Activated CD4-positive, alpha-beta memory T cell treated with anti-CD3 and anti-CD28 coated beads, Interleukin-2, amount 10 ng/mL, durations not matched to agents 7 days and 5 days (primary cell): ENCODE measurements at regions not wholly inside any gene's neighbourhood (a gene's known extent, or its start where the extent isn't known, plus 50 kb on each side); places are given as distances from the start of the nearest gene placed in this dataset.

Source experiments
- CTCF ChIA-PET: fragments of 350-600 bp; sonication (Branson Sonifier 250); formaldehyde crosslinking; loops from one replicate; lab custom pipeline; 2021; ENCODE audit warnings: antibody characterized with exemption, inconsistent platforms; lab: Charles Lee
- POLR2A ChIA-PET: fragments of 350-600 bp; sonication (Branson Sonifier 250); formaldehyde crosslinking; loops from one replicate; lab custom pipeline; 2021; ENCODE audit warnings: antibody characterized with exemption; lab: Charles Lee
- DNase-seq: peaks from one replicate; pipeline ENCODE4 v3.0.0-alpha.2; 2020
- H3K27ac Mint-ChIP-seq: one replicate; pipeline ENCODE4 v1.8.0; 2021; ENCODE audit warnings: mild to moderate bottlenecking, mixed read lengths
- H3K27me3 Mint-ChIP-seq: one replicate; pipeline ENCODE4 v1.8.0; 2021; ENCODE audit warnings: mixed read lengths
- H3K36me3 Mint-ChIP-seq: one replicate; pipeline ENCODE4 v1.8.0; 2021; ENCODE audit warnings: low read depth, mixed read lengths
- H3K4me1 Mint-ChIP-seq: one replicate; pipeline ENCODE4 v1.8.0; 2021; ENCODE audit warnings: mixed read lengths
- H3K4me3 Mint-ChIP-seq: one replicate; pipeline ENCODE4 v1.8.0; 2021; ENCODE audit warnings: mild to moderate bottlenecking, mixed read lengths
- H3K9me3 Mint-ChIP-seq: one replicate; pipeline ENCODE4 v1.8.0; 2021; ENCODE audit warnings: mixed read lengths

GRCh38 chr18:34159691-34160185, 65.0 kb downstream of the NOL4 start:
- Mint-ChIP-seq H3K9me3 (peaks cover 2% of the 10 kb centered on the region), H3K4me3 (no peak overlapping the region), H3K27me3 (peaks cover 5% of the 10 kb centered on the region), H3K36me3 (no peaks in the 10 kb centered on the region), H3K4me1 (no peaks in the 10 kb centered on the region), H3K27ac (no peak overlapping the region)
- ChIA-PET CTCF (no interaction called here), POLR2A (no interaction called here)
- no peak for DNase-seq

- peaks cover 5% of the 10 kb centered on the region for H3K27me3 Mint-ChIP-seq
- no peaks in the 10 kb centered on the region for H3K4me1 Mint-ChIP-seq
- no peaks in the 10 kb centered on the region for H3K36me3 Mint-ChIP-seq
- ChIA-PET POLR2A (no interaction called here), CTCF (no interaction called here)
- H3K9me3 Mint-ChIP-seq, result peaks cover 2% of the 10 kb centered on the region
- DNase-seq, result no peak
- H3K4me3 Mint-ChIP-seq, result no peak overlapping the region
- no peak overlapping the region for H3K27ac Mint-ChIP-seq
Observed at GRCh38 chr18:34158881-34159690, 65.6 kb downstream of the NOL4 start.

DNA sequence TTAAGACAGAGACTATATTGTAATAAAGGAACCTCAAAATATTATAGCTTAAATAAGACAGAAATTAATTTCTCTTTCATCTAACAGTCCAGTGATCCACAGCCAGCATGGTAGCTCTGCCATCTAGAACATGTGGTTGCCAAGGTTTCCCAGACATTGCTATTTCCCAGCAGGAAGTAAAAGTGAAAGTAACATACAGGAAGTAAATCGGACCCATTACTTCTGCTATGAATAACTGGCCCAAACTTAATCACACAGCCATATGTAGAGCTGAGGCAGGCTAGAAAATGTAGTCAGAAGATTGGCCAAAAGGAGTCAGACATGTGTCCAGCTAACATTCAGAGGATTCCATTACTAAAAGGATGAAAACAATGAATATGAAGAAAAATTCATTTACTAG, 71.0 kb downstream of the NOL4 start:
- peaks cover 8% of the 10 kb centered on the region for H3K9me3 Mint-ChIP-seq
- CTCF ChIA-PET, result no interaction called here
- no peaks in the 10 kb centered on the region for H3K36me3 Mint-ChIP-seq
- no peak overlapping the region for H3K27ac Mint-ChIP-seq
- POLR2A ChIA-PET, result no interaction called here
- no peaks in the 10 kb centered on the region for H3K4me1 Mint-ChIP-seq
- no peak overlapping the region for H3K4me3 Mint-ChIP-seq
- DNase-seq, result no peak
- H3K27me3 Mint-ChIP-seq, result peaks cover under 1% of the 10 kb centered on the region

DNA sequence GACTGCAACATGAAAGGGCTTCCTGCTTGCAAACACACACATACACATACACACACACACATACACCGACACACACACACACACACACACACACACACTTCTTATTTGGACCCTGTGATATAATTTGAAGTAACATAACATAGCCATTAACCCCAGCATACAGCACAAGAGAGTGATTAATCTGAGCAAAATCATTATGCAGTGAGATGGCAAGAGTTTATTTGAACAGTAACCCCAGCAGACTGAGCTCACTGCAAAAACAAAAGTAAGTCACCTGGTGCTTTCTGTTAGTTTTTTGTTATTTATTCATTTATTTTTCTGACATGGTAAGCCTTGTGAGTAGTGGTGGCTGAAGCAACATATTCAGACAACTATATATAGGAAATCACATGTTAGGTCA, 93.7 kb downstream of the NOL4 start:
- ChIA-PET CTCF (interaction anchor here (1.2 kb wide), 1 partner anchor 8 kb away, joined by 3 read pairs; no protein-coding TSS in a partner anchor), POLR2A (no interaction called here)
- Mint-ChIP-seq H3K27ac (no peak overlapping the region), H3K36me3 (no peaks in the 10 kb centered on the region), H3K9me3 (peaks cover 4% of the 10 kb centered on the region), H3K4me1 (no peaks in the 10 kb centered on the region), H3K27me3 (no peaks in the 10 kb centered on the region), H3K4me3 (no peak overlapping the region)
- DNase-seq, result no peak

DNA sequence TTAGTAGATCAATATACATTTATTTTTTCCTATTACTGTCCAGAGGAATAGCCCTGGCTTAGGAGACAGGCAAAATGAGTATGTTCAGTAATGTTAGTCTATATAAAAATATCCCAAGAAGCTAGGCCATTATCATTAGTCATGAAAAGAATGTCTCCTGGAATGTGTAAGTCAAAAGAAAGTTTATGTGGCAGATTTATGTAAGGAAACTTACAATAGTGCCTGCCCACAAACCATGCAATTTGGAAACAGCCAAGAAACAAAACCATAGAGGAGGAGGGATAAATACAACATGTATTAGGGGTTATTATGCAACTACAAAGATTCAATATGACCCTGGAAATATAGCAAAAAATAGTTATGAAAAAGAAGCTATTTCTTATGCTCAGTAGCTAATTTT, 96.3 kb downstream of the NOL4 start:
- no peaks in the 10 kb centered on the region for H3K4me1 Mint-ChIP-seq
- H3K36me3 Mint-ChIP-seq, result no peaks in the 10 kb centered on the region
- H3K27me3 Mint-ChIP-seq, result no peaks in the 10 kb centered on the region
- POLR2A ChIA-PET, result no interaction called here
- no peak overlapping the region for H3K4me3 Mint-ChIP-seq
- H3K27ac Mint-ChIP-seq, result no peak overlapping the region
- peaks cover under 1% of the 10 kb centered on the region for H3K9me3 Mint-ChIP-seq
- CTCF ChIA-PET, result no interaction called here
- no peak for DNase-seq

- Mint-ChIP-seq H3K4me3 (no peak overlapping the region), H3K4me1 (no peaks in the 10 kb centered on the region), H3K9me3 (no peaks in the 10 kb centered on the region), H3K36me3 (no peaks in the 10 kb centered on the region), H3K27me3 (no peaks in the 10 kb centered on the region), H3K27ac (no peak overlapping the region)
- POLR2A ChIA-PET, result no interaction called here
- no peak for DNase-seq
- CTCF ChIA-PET, result no interaction called here
Observed at GRCh38 chr18:34126121-34126520, 98.6 kb downstream of the NOL4 start.

GRCh38 chr18:34122724-34123334, 101.9 kb downstream of the NOL4 start:
- Mint-ChIP-seq H3K27me3 (no peaks in the 10 kb centered on the region), H3K27ac (no peak overlapping the region), H3K36me3 (no peaks in the 10 kb centered on the region), H3K9me3 (no peaks in the 10 kb centered on the region), H3K4me1 (no peaks in the 10 kb centered on the region), H3K4me3 (no peak overlapping the region)
- DNase-seq, result no peak
- POLR2A ChIA-PET, result no interaction called here
- CTCF ChIA-PET, result interaction anchor here (0.6 to 2.5 kb wide), 16 partner anchors 8 to 1244 kb away, joined by 3 to 10 read pairs (median 3); no protein-coding TSS in a partner anchor

GRCh38 chr18:34121200-34121721, 103.5 kb downstream of the NOL4 start:
- Mint-ChIP-seq H3K4me1 (no peaks in the 10 kb centered on the region), H3K36me3 (no peaks in the 10 kb centered on the region), H3K4me3 (no peak overlapping the region), H3K9me3 (no peaks in the 10 kb centered on the region), H3K27me3 (no peaks in the 10 kb centered on the region), H3K27ac (no peak overlapping the region)
- ChIA-PET POLR2A (no interaction called here), CTCF (no interaction called here)
- DNase-seq, result no peak

DNA sequence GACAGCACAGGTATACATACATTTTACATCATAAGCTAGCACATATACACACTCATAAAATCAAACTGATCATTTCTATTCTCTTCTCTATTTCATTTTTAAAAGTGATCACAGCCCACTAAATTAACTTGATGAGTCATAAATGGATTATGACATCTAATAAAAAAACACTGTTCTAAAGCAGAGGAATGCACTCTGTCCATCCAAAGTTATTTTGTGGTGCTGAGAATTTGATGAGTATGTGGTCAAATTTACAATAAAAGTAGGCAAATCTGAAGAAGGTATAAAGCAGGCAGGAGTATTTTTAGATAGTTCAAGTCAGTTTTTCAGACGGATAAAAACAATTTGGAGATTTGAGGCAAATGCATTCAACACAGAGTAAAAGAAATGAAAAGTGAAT, 104.4 kb downstream of the NOL4 start:
- Mint-ChIP-seq H3K4me1 (no peaks in the 10 kb centered on the region), H3K9me3 (no peaks in the 10 kb centered on the region), H3K36me3 (no peaks in the 10 kb centered on the region), H3K27ac (no peak overlapping the region), H3K27me3 (no peaks in the 10 kb centered on the region), H3K4me3 (no peak overlapping the region)
- ChIA-PET CTCF (no interaction called here), POLR2A (no interaction called here)
- no peak for DNase-seq

DNA sequence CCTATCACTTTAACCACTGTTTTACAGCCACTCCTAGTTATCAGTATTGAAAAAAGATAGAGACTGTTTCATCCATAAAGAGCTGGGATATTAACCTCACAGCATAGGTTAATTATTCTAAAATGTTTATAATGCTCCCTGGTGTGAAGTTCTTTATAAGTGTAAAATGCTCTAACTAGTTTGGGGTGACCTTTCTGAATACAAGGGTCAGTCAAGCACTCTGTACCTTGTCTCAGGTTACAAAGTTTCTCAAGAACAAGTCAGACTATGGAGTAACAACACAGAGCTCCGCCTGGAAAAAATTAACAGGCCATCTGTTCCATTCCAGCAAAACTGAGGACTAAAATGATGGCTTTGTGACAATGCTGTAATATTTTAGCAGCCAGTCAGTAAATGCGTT, 107.4 kb downstream of the NOL4 start:
- Mint-ChIP-seq H3K27me3 (no peaks in the 10 kb centered on the region), H3K4me1 (no peaks in the 10 kb centered on the region), H3K27ac (no peak overlapping the region), H3K36me3 (no peaks in the 10 kb centered on the region), H3K4me3 (no peak overlapping the region), H3K9me3 (peaks cover 2% of the 10 kb centered on the region)
- CTCF ChIA-PET, result no interaction called here
- no peak for DNase-seq
- POLR2A ChIA-PET, result no interaction called here

GRCh38 chr18:34115409-34116081, 109.2 kb downstream of the NOL4 start:
- Mint-ChIP-seq H3K4me1 (no peaks in the 10 kb centered on the region), H3K27me3 (no peaks in the 10 kb centered on the region), H3K27ac (no peak overlapping the region), H3K36me3 (no peaks in the 10 kb centered on the region), H3K9me3 (peaks cover 3% of the 10 kb centered on the region), H3K4me3 (no peak overlapping the region)
- DNase-seq, result no peak
- CTCF ChIA-PET, result no interaction called here
- POLR2A ChIA-PET, result no interaction called here

- ChIA-PET POLR2A (no interaction called here), CTCF (no interaction called here)
- DNase-seq, result no peak
- Mint-ChIP-seq H3K4me3 (no peak overlapping the region), H3K9me3 (peaks cover 3% of the 10 kb centered on the region), H3K36me3 (no peaks in the 10 kb centered on the region), H3K4me1 (no peaks in the 10 kb centered on the region), H3K27me3 (no peaks in the 10 kb centered on the region), H3K27ac (no peak overlapping the region)
Observed at GRCh38 chr18:34114996-34115395, 109.7 kb downstream of the NOL4 start.

DNA sequence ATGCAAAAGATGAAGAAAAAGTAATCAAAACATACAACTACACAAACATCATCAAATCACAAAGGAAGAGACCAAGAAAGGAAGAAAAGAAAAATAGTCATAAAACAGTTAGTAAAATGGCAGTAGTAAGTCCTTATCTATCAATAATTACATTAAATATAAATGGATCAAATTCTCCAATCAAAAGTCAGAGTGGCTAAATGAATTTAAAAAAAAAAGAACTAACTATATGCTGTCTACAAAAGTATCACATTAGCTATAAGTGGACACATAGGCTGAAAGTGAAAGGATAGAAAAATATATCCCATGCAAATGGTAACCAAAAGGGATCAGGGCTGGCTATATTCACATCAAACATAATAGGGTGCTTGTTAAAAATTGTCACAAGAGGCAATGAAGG, 116.5 kb downstream of the NOL4 start:
- Mint-ChIP-seq H3K27ac (no peak overlapping the region), H3K4me3 (no peak overlapping the region), H3K27me3 (no peaks in the 10 kb centered on the region), H3K36me3 (no peaks in the 10 kb centered on the region), H3K4me1 (no peaks in the 10 kb centered on the region), H3K9me3 (peaks cover 15% of the 10 kb centered on the region)
- ChIA-PET CTCF (no interaction called here), POLR2A (no interaction called here)
- DNase-seq, result no peak
